ENCODE measurements at regions not wholly inside any gene's neighbourhood (a gene's known extent, or its start where the extent isn't known, plus 50 kb on each side); places are given as distances from the start of the nearest gene placed in this dataset.

GRCh38 chr2:176558574-176559140, 289.4 kb downstream of the MTX2 start:
- Histone ChIP-seq H3K9me3 (ENCODE audit: low read depth) (no peaks in the 10 kb centered on the region), H3K79me2 (no peaks in the 10 kb centered on the region), H3K4me3 (no peak overlapping the region), H3K4me2 (no peak overlapping the region), H3K36me3 (replicated peaks; ENCODE audit: insufficient read depth, low read depth) (no peaks in the 10 kb centered on the region), H3K27ac (no peak overlapping the region), H3K9me2 (replicated peaks; ENCODE audit: insufficient read depth) (no peaks in the 10 kb centered on the region), H2AFZ (no peak overlapping the region), H3K27me3 (peaks cover 31% of the 10 kb centered on the region), H4K20me1 (ENCODE audit: insufficient read depth, poor library complexity, severe bottlenecking) (no peaks in the 10 kb centered on the region), H3K4me1 (ENCODE audit: insufficient read depth) (no peaks in the 10 kb centered on the region)
- 94% methylated on average over 4 of the region's 4 CpGs for WGBS (ENCODE audit: low lambda C conversion rate, missing lambda C conversion rate)
- no peak for TF ChIP-seq CTCF (IDR thresholded peaks at IDR 0.05; ENCODE audit: poor library complexity)
- TF ChIP-seq EZH2 (IDR thresholded peaks at IDR 0.05; ENCODE audit: borderline replicate concordance): no peak
- no peak for TF ChIP-seq EZH2phosphoT487 (IDR thresholded peaks at IDR 0.05; ENCODE audit: low read depth, severe bottlenecking, unreplicated experiment)
- no peak for DNase-seq (ENCODE audit: low spot score)

- Histone ChIP-seq H2AFZ (no peak overlapping the region), H3K9me2 (replicated peaks; ENCODE audit: insufficient read depth) (no peaks in the 10 kb centered on the region), H3K79me2 (no peaks in the 10 kb centered on the region), H4K20me1 (ENCODE audit: insufficient read depth, poor library complexity, severe bottlenecking) (no peaks in the 10 kb centered on the region), H3K4me2 (no peak overlapping the region), H3K4me3 (no peak overlapping the region), H3K27ac (no peak overlapping the region), H3K9me3 (ENCODE audit: low read depth) (no peaks in the 10 kb centered on the region), H3K4me1 (ENCODE audit: insufficient read depth) (no peaks in the 10 kb centered on the region), H3K27me3 (peaks cover 30% of the 10 kb centered on the region), H3K36me3 (replicated peaks; ENCODE audit: insufficient read depth, low read depth) (no peaks in the 10 kb centered on the region)
- TF ChIP-seq EZH2 (IDR thresholded peaks at IDR 0.05; ENCODE audit: borderline replicate concordance) (no peak), CTCF (IDR thresholded peaks at IDR 0.05; ENCODE audit: poor library complexity) (no peak), EZH2phosphoT487 (IDR thresholded peaks at IDR 0.05; ENCODE audit: low read depth, severe bottlenecking, unreplicated experiment) (no peak)
- WGBS (ENCODE audit: low lambda C conversion rate, missing lambda C conversion rate): 34% methylated on average over 2 of the region's 2 CpGs
- DNase-seq (ENCODE audit: low spot score): no peak
These were observed 291.1 kb downstream of the MTX2 start for GRCh38 chr2:176560296-176560695.

GRCh38 chr2:176561706-176562105, 292.5 kb downstream of the MTX2 start:
- TF ChIP-seq CTCF (IDR thresholded peaks at IDR 0.05; ENCODE audit: poor library complexity): no peak
- no peak for TF ChIP-seq EZH2phosphoT487 (IDR thresholded peaks at IDR 0.05; ENCODE audit: low read depth, severe bottlenecking, unreplicated experiment)
- no peak for TF ChIP-seq EZH2 (IDR thresholded peaks at IDR 0.05; ENCODE audit: borderline replicate concordance)
- no peaks in the 10 kb centered on the region for H3K9me3 ChIP-seq (ENCODE audit: low read depth)
- peaks cover 20% of the 10 kb centered on the region for H3K27me3 ChIP-seq
- H4K20me1 ChIP-seq (ENCODE audit: insufficient read depth, poor library complexity, severe bottlenecking): no peaks in the 10 kb centered on the region
- H2AFZ ChIP-seq: no peak overlapping the region
- H3K79me2 ChIP-seq: no peaks in the 10 kb centered on the region
- H3K4me2 ChIP-seq: no peak overlapping the region
- no peaks in the 10 kb centered on the region for H3K36me3 ChIP-seq (replicated peaks; ENCODE audit: insufficient read depth, low read depth)
- DNase-seq (ENCODE audit: low spot score): no peak
- no peaks in the 10 kb centered on the region for H3K9me2 ChIP-seq (replicated peaks; ENCODE audit: insufficient read depth)
- no peaks in the 10 kb centered on the region for H3K4me1 ChIP-seq (ENCODE audit: insufficient read depth)
- WGBS (ENCODE audit: low lambda C conversion rate, missing lambda C conversion rate): 67% methylated on average over 4 of the region's 4 CpGs
- no peak overlapping the region for H3K27ac ChIP-seq
- H3K4me3 ChIP-seq: no peak overlapping the region
